ENCODE measurements at regions not wholly inside any gene's neighbourhood (a gene's known extent, or its start where the extent isn't known, plus 50 kb on each side); places are given as distances from the start of the nearest gene placed in this dataset.

GRCh38 chr4:80125252-80126177 lies 52.5 kb upstream of the ANTXR2 start:
- peak; percentile 38 for DNase-seq (ENCODE audit: low read depth)
- in situ Hi-C loops (cut with HindIII; ENCODE audit: low pct_unique_long_range_greater_than_20kb, low sequenced_read_pairs) = no loop called here

DNA sequence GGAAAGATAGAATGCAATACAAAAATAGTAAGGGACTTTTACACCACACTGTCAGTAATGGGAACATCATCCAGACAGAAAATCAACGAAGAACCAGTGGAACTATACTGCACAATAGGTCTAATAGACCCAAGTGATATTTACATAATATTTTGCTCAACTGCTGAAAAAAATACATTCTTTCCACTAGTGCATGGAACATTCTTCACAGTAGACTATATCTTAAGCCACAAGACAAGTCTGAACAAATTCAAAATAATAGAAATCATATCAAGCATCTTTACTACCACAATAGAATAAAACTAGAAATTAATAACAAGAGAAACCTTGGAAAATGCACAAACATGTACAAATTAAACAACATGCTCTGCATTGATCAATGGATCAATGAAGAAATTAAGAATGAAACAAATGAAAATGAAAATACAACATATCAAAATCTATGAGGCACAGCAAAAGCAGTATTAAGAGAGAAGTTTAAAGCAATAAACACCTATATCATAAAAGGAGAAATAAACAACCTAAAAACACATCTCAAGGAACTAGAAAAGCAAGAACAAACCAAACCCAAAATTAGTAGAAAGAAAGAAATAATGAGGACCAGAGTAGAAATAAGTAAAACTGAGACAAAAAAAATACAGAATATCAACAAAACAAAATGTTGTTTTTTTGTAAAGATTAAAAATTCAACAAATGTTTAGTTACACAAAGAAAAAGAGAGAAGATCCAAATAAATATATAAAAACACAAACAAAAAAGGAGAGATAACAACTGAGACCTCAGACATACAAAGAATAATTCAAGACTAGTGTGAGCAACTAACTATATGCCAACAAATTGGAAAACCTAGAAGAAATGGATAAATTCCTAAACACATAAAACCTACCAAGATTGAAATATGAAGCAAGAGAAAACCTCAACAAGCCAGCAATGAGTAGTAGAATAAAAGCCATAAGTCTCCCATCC lies 51.5 kb upstream of the ANTXR2 start:
- no peak for DNase-seq (ENCODE audit: low read depth)
- in situ Hi-C loops (cut with HindIII; ENCODE audit: low pct_unique_long_range_greater_than_20kb, low sequenced_read_pairs) = no loop called here

All from Caki2 (cell line).